GM10248 (cell line): ENCODE measurements at regions not wholly inside any gene's neighbourhood (a gene's known extent, or its start where the extent isn't known, plus 50 kb on each side); places are given as distances from the start of the nearest gene placed in this dataset.

ENCODE experiments used
- CTCF ChIA-PET: fragments of 300-600 bp; sonication (Branson Sonifier 250); formaldehyde crosslinking; extraction: SDS; loops from one replicate; lab custom pipeline; 2021; ENCODE audit warnings: antibody characterized with exemption; lab: Yijun Ruan, JAX
- POLR2A ChIA-PET: fragments of 350-650 bp; sonication (Branson Sonifier 250); formaldehyde crosslinking; extraction: SDS; loops from one replicate; lab custom pipeline; 2020; ENCODE audit warnings: antibody characterized with exemption; lab: Yijun Ruan, JAX
- DNase-seq: peaks from one replicate; pipeline ENCODE4 v3.0.0; 2012; ENCODE audit errors: extremely low spot score
- TF ChIP-seq, protein P1 (sequence below): IDR thresholded peaks from 2 replicates; pipeline ENCODE4 v1.5.1; 2012; ENCODE audit warnings: mild to moderate bottlenecking, low read depth; ENCODE audit errors: extremely low read depth, missing control alignments, control extremely low read depth

DNA sequence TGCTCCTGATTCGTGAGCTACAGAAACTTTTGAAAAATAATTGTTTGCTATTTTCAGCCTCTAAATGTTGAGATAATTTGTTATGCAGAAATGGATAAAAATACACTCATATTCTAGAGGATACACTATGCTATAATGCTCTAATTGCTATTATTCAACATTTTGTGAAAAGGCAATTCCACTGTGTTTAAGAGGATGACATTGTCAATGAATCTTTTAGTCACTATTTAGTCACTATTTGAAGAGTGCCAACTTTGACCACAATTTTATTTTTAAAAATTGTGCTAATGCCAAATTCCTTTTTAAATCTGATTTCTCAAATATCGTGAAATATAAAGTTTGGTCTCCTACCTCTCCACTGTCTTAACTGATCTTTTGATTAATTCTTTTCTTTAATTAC is 604.9 kb upstream of the KCNMB2 start:
- TF ChIP-seq, protein P1, sequence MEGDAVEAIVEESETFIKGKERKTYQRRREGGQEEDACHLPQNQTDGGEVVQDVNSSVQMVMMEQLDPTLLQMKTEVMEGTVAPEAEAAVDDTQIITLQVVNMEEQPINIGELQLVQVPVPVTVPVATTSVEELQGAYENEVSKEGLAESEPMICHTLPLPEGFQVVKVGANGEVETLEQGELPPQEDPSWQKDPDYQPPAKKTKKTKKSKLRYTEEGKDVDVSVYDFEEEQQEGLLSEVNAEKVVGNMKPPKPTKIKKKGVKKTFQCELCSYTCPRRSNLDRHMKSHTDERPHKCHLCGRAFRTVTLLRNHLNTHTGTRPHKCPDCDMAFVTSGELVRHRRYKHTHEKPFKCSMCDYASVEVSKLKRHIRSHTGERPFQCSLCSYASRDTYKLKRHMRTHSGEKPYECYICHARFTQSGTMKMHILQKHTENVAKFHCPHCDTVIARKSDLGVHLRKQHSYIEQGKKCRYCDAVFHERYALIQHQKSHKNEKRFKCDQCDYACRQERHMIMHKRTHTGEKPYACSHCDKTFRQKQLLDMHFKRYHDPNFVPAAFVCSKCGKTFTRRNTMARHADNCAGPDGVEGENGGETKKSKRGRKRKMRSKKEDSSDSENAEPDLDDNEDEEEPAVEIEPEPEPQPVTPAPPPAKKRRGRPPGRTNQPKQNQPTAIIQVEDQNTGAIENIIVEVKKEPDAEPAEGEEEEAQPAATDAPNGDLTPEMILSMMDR = no peak
- DNase-seq = no peak
- ChIA-PET POLR2A (no interaction called here), CTCF (interaction anchor here (1.1 kb wide), 1 partner anchor 9 kb away, joined by 3 read pairs; no protein-coding TSS in a partner anchor)

- no peak for DNase-seq
- ChIA-PET POLR2A (no interaction called here), CTCF (no interaction called here)
- TF ChIP-seq, protein P1 = no peak
These were observed 603.9 kb upstream of the KCNMB2 start for GRCh38 chr3:177932346-177932745.

- DNase-seq = no peak
- TF ChIP-seq, protein P1 = no peak
- POLR2A ChIA-PET = no interaction called here
- CTCF ChIA-PET = interaction anchor here (1.1 kb wide), 1 partner anchor 15 kb away, joined by 4 read pairs; no protein-coding TSS in a partner anchor
These were observed 603.2 kb upstream of the KCNMB2 start for GRCh38 chr3:177932750-177933660.

GRCh38 chr3:177934001-177934891 is 602.0 kb upstream of the KCNMB2 start:
- TF ChIP-seq, protein P1 = no peak
- CTCF ChIA-PET = interaction anchor here (1.1 kb wide), 1 partner anchor 14 kb away, joined by 4 read pairs; no protein-coding TSS in a partner anchor
- no peak for DNase-seq
- POLR2A ChIA-PET = no interaction called here

- POLR2A ChIA-PET = no interaction called here
- TF ChIP-seq, protein P1 = no peak
- no peak for DNase-seq
- CTCF ChIA-PET = no interaction called here
These were observed 601.2 kb upstream of the KCNMB2 start for GRCh38 chr3:177935047-177935446.

GRCh38 chr3:177936721-177937120 is 599.5 kb upstream of the KCNMB2 start:
- CTCF ChIA-PET = no interaction called here
- DNase-seq = no peak
- POLR2A ChIA-PET = no interaction called here
- TF ChIP-seq, protein P1 = no peak
